ENCODE measurements at regions not wholly inside any gene's neighbourhood (a gene's known extent, or its start where the extent isn't known, plus 50 kb on each side); places are given as distances from the start of the nearest gene placed in this dataset.

DNA sequence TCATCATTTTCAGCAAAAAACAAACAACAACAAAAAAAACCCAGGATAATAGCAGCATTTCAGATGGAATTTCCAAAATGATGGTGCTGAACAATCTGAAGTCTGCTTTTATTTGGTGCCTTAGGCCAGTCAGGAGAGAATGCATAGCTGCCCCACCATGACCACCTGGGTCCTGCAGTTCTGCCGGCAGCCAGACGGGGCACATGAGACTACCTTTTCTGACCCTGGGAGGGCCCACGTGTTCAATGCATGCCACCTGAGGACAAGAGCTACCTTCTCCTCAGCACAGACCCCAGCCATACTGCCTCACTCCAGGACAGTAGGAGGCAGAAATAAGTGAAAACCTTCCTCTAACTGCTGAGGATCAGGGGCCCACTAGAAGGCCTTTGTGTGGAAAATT lies 295.8 kb upstream of the TSPY4 start:
- Histone ChIP-seq H3K27me3 (no peaks in the 10 kb centered on the region), H3K9me3 (no peaks in the 10 kb centered on the region), H3K27ac (no peak overlapping the region), H3K4me1 (no peaks in the 10 kb centered on the region), H3K36me3 (no peaks in the 10 kb centered on the region), H3K4me3 (no peak overlapping the region)
- intact Hi-C loops (cut with DNase I), result no loop called here
- TF ChIP-seq POLR2AphosphoS5 (IDR thresholded peaks at IDR 0.05) (no peak), EP300 (IDR thresholded peaks at IDR 0.05) (no peak), POLR2A (IDR thresholded peaks at IDR 0.05) (no peak)
- TF ChIP-seq, protein P1, sequence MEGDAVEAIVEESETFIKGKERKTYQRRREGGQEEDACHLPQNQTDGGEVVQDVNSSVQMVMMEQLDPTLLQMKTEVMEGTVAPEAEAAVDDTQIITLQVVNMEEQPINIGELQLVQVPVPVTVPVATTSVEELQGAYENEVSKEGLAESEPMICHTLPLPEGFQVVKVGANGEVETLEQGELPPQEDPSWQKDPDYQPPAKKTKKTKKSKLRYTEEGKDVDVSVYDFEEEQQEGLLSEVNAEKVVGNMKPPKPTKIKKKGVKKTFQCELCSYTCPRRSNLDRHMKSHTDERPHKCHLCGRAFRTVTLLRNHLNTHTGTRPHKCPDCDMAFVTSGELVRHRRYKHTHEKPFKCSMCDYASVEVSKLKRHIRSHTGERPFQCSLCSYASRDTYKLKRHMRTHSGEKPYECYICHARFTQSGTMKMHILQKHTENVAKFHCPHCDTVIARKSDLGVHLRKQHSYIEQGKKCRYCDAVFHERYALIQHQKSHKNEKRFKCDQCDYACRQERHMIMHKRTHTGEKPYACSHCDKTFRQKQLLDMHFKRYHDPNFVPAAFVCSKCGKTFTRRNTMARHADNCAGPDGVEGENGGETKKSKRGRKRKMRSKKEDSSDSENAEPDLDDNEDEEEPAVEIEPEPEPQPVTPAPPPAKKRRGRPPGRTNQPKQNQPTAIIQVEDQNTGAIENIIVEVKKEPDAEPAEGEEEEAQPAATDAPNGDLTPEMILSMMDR (IDR thresholded peaks at IDR 0.05), result no peak
- WGBS, 2 donors, result 66 to 79% methylated on average over 3 of the region's 3 CpGs
- DNase-seq, result no peak
